ENCODE measurements at regions not wholly inside any gene's neighbourhood (a gene's known extent, or its start where the extent isn't known, plus 50 kb on each side); places are given as distances from the start of the nearest gene placed in this dataset.

- DNase-seq (ENCODE audit: low read depth in 2 of 2) = no peak
Measured at GRCh38 chr5:106894964-106895363, 775.8 kb downstream of the EFNA5 start.

GRCh38 chr5:106882035-106882434 lies 788.7 kb downstream of the EFNA5 start:
- DNase-seq (ENCODE audit: low read depth in 2 of 2) = no peak

GRCh38 chr5:106880656-106881055 lies 790.1 kb downstream of the EFNA5 start:
- DNase-seq (ENCODE audit: low read depth in 2 of 2) = no peak

- DNase-seq (ENCODE audit: low read depth in 2 of 2) = no peak
Measured at GRCh38 chr5:106877881-106878280, 792.9 kb downstream of the EFNA5 start.

- no peak for DNase-seq (ENCODE audit: low read depth in 2 of 2)
Measured at GRCh38 chr5:106876665-106877194, 794.0 kb downstream of the EFNA5 start.

GRCh38 chr5:106876298-106876622 lies 794.5 kb downstream of the EFNA5 start:
- DNase-seq (ENCODE audit: low read depth in 2 of 2) = no peak

GRCh38 chr5:106875591-106876297 lies 795.0 kb downstream of the EFNA5 start:
- no peak for DNase-seq (ENCODE audit: low read depth in 2 of 2)

GRCh38 chr5:106874974-106875373 lies 795.8 kb downstream of the EFNA5 start:
- DNase-seq (ENCODE audit: low read depth in 2 of 2) = no peak

GRCh38 chr5:106874531-106874930 lies 796.2 kb downstream of the EFNA5 start:
- no peak for DNase-seq (ENCODE audit: low read depth in 2 of 2)

GRCh38 chr5:106873568-106873967 lies 797.2 kb downstream of the EFNA5 start:
- no peak for DNase-seq (ENCODE audit: low read depth in 2 of 2)

- DNase-seq (ENCODE audit: low read depth in 2 of 2) = no peak
Measured at GRCh38 chr5:106865279-106865678, 805.5 kb downstream of the EFNA5 start.

- no peak for DNase-seq (ENCODE audit: low read depth in 2 of 2)
Measured at GRCh38 chr5:106862450-106863193, 808.1 kb downstream of the EFNA5 start.

GRCh38 chr5:106860398-106861044 lies 810.2 kb downstream of the EFNA5 start:
- DNase-seq (ENCODE audit: low read depth in 2 of 2) = no peak

GRCh38 chr5:106858616-106859015 lies 812.1 kb downstream of the EFNA5 start:
- DNase-seq (ENCODE audit: low read depth in 2 of 2) = no peak

- no peak for DNase-seq (ENCODE audit: low read depth in 2 of 2)
Measured at GRCh38 chr5:106854922-106855321, 815.8 kb downstream of the EFNA5 start.

GRCh38 chr5:106854105-106854687 lies 816.5 kb downstream of the EFNA5 start:
- no peak for DNase-seq (ENCODE audit: low read depth in 2 of 2)

GRCh38 chr5:106853266-106853665 lies 817.5 kb downstream of the EFNA5 start:
- DNase-seq (ENCODE audit: low read depth in 2 of 2) = no peak

GRCh38 chr5:106849266-106849665 lies 821.5 kb downstream of the EFNA5 start:
- DNase-seq (ENCODE audit: low read depth in 2 of 2) = no peak

GRCh38 chr5:106843812-106844416 lies 826.8 kb downstream of the EFNA5 start:
- no peak for DNase-seq (ENCODE audit: low read depth in 2 of 2)

GRCh38 chr5:106833517-106833916 lies 837.2 kb downstream of the EFNA5 start:
- no peak for DNase-seq (ENCODE audit: low read depth in 2 of 2)

- DNase-seq (ENCODE audit: low read depth in 2 of 2) = no peak
Measured at GRCh38 chr5:106827061-106827460, 843.7 kb downstream of the EFNA5 start.

- DNase-seq (ENCODE audit: low read depth in 2 of 2) = no peak
Measured at GRCh38 chr5:106825374-106825773, 845.4 kb downstream of the EFNA5 start.

Data from stimulated activated CD4-positive, alpha-beta T cell treated with anti-CD3 and anti-CD28 coated beads, Interleukin-4, amount 100 ng/mL, for 48 hours (primary cell).